T1000 (cell line): ENCODE measurements at regions not wholly inside any gene's neighbourhood (a gene's known extent, or its start where the extent isn't known, plus 50 kb on each side); places are given as distances from the start of the nearest gene placed in this dataset.

Experiments used
- DNase-seq: peaks from one replicate; lab custom pipeline; 2025; ENCODE audit warnings: mixed read lengths; lab: John Stamatoyannopoulos, UW

DNA sequence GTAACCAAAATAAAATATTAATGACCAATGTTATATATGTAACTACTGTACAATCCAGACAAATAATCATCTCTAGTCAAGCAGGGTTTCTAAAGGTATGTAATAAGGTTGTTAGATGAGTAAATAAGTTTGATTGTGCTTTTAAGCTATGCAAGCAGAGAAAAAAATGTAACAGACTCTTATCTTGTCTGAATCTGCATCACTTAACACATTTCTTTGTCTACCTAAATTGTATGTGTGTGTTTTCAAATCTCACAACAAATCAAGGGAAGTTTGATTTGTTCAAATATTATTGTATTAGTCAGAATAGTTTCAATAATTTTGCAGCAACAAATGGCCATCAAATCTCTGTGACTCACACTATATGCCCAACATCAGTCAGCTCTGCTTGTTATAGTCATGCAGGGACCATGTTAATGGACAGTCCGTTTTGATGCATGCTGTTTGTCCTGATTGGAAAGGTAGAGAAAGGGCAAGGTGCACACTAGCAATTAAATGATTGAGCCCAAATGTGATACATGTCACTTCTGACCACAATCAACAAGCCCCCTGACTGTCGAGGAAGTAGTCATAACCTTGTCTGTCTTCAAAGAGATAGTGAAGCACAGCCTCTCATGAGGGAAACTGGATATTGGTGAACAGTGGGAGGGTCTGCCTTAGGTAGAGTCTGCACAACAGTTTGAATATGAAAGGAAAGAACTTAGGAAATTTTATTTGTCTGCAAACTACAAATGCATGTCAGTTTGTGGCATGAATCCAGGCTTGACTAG lies 349.4 kb upstream of the SATB1 start:
- no peak for DNase-seq

GRCh38 chr3:18772699-18773305 lies 347.7 kb upstream of the SATB1 start:
- no peak for DNase-seq

- no peak for DNase-seq
Measured at GRCh38 chr3:18771931-18772330, 346.8 kb upstream of the SATB1 start.

DNA sequence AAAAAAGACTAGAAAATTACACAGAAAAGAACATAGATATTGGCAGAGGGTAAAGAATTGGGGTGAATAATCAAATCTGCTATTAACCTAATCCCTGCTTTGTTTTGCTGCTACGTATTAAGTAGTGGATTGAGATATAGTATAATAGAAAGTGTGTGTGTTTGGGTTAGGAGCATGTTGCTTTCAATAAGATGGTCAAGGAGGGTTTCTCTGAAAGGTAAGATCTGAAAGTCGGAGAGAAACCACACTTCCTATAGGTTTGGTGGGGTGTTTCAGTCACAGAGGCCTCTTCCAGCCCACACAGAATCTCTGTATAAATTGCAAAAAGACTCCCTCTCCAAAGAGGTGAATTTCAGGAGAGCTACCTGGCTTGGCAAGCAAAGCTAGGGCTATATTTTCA lies 345.7 kb upstream of the SATB1 start:
- DNase-seq: no peak

DNA sequence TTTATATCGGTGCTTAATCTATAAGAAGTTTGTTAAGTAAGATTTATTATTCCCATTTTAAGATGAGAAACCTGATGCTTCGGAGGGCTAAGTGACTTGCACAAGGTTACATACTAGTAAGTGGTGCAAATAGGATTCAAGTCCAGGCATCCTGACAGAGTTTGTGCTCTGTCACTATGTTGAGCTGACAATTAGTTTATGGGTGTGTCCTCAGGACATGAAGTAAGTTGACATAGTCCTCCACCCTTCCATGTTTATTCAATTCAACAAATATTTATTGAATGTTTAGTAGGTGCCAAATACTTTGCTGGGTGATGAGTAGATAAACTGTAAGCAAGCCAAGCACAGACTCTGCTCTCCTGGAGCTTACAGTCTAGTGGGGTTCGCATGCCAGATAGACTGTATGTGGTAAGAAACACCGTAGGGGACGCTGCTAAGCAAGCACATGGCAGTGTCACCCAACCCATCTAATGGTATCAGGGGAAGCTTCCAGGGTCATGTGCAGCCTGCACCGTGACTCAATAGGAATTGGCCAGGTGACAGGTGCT lies 342.7 kb upstream of the SATB1 start:
- no peak for DNase-seq

DNA sequence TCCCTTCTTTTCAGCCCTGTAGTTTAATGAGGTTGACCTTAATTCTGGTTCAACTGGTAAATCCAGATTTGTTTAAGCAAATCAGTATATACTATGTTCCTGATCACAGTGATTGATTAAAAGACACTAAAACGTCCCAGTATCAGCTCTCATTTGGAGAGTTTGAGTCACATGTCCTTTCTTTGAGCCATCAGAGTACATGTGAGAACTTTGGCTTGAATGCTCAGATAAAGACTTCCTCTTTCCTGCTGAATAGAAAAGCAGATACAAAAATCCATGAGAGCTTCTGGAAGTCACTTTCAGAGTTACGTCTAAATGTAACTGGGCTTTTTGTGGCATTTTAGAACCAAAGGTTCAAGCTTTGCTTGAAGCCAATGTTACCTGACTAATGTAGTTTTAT lies 341.8 kb upstream of the SATB1 start:
- no peak for DNase-seq

DNA sequence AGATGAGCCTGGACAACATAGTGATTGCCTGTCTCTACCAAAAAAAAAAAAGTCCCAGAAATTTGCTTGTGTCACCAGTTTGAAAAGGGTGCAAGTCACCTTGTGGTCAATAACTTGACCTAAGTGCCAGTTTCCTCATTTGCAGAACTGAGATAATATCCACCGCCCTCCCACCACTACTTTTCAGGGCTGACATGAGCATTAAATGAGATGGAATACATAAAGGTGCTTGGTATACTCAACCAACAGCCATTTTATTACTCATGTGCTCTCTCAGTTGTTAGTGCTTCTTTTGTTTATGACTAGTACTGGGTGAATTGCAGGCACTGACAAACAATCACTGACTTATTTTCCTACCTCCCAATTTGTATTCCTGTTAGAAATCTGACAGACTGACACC lies 340.5 kb upstream of the SATB1 start:
- no peak for DNase-seq

DNA sequence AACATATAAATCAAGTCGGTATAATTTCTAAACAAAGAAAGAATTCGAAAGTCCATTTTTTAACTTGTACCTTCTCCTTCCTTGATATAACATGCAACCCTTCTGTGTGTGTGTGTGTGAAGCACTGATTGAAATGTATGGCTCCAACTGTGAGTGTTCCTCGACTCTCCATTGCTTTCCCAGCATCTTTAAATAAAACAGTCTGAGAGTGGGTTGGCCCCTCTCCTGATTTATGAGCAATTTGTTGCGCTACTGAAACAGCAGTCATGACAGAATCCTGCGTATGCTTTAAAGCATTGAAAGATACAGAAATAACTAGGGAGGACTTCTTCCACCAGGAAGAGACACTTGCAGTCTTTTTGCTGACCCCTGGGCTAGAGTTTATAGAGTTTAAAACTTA lies 340.0 kb upstream of the SATB1 start:
- DNase-seq: no peak

GRCh38 chr3:18761530-18761929 lies 336.4 kb upstream of the SATB1 start:
- DNase-seq: no peak

DNA sequence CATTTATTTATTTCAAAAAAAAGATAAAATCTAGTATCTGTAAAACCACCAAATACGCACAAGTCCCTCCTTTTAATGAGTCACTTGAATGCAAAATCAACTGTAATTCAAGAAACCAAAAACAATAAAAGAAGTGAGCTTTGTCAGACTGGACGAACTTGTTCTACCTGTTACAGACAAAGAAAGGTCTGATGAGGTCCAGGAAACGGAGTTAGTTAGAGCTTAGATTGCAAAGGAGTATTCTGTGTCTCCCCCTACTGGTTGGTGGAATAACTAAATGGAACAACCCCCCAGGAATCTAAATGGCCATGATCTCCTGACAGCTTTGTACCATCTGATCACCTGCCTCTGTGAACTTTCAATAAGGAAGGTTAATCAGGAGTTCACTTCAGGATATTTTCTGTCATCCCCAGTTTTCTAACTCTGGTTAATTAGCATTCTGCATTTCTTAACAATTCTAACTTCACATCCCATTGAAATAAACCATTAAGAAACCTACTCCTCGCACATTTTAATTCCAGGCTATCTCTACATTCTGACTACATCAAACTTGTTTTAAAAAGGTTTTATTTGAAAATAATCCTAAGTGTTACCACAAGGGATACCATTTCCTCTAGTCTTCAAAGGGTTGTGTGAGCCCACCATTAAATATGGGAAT lies 333.0 kb upstream of the SATB1 start:
- DNase-seq: no peak

DNA sequence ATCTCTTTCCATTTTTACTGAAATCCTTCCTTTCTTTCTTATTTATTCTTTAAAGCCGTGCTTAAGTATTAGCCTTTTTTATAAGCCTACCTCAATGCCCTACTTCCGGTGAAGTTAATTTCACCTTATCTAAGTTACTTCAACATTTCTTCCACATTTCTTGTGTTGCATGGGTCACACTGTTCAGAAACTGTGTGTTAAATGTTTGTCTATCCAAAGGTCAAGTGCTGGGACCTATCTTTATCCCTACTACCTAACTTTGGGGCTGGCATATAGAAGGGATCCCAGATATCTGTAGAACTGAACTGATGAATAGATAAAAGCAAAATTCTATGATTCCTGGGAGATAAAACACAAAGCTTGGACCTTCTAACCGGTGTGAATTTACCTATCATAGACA lies 332.3 kb upstream of the SATB1 start:
- no peak for DNase-seq

- no peak for DNase-seq
Measured at GRCh38 chr3:18752273-18752934, 327.3 kb upstream of the SATB1 start.

GRCh38 chr3:18751514-18751913 lies 326.4 kb upstream of the SATB1 start:
- DNase-seq: no peak

DNA sequence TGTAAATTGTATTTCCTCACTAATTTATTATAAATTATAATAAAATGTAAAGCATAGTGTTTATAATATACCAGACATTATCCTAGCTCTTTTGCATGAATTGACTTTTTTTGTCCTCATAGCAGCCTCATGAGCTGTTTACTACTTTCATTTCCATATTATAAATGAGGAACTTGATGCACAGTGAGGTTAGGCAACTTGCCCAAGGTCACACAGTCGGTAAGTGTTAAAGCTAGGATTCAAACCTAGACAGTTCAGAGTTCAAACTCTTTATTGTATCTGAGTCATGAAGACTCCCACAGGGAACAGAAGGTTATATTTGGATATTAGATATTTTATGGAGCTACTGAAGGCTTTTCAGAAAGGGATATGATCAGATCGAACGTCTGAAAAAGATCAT lies 322.2 kb upstream of the SATB1 start:
- DNase-seq: no peak

- DNase-seq: no peak
Measured at GRCh38 chr3:18745472-18745871, 320.3 kb upstream of the SATB1 start.

DNA sequence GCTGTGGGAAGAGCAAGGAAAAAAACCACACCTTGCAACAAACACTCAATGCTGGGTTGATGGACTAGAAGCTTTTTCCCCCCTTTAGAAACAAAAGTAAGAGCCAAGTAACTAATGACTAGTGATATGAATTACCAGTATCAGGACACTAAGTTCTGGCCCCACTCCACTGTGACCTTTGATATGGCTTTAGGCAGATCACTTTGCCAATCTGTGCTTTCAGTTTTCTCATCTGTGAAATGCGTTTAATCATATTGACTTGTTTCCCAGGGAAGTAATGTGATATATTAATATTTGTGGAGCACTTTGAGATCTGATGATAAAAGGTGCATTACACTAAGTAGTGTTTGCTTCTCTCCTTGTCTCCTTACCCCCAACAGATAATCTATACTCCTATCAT lies 319.3 kb upstream of the SATB1 start:
- no peak for DNase-seq

DNA sequence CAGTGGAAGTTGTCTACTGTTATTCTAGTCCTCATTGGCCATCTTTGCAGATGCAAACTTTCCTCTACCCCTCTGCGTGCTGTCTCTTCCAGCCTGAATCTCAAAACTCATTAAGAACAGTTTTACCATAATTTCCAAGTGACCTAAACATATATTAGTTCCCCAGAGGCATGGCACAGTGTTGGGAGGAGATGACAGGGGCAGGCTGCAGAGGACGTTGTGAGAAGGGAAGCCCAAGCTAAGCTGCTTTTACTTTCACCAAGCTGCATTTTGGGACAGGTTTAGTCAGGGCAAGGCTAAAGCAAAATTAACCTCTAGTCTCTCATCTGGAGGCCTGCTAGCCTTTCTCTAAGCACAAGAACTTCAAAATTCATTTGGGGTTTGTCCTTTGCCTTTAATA lies 318.6 kb upstream of the SATB1 start:
- no peak for DNase-seq

DNA sequence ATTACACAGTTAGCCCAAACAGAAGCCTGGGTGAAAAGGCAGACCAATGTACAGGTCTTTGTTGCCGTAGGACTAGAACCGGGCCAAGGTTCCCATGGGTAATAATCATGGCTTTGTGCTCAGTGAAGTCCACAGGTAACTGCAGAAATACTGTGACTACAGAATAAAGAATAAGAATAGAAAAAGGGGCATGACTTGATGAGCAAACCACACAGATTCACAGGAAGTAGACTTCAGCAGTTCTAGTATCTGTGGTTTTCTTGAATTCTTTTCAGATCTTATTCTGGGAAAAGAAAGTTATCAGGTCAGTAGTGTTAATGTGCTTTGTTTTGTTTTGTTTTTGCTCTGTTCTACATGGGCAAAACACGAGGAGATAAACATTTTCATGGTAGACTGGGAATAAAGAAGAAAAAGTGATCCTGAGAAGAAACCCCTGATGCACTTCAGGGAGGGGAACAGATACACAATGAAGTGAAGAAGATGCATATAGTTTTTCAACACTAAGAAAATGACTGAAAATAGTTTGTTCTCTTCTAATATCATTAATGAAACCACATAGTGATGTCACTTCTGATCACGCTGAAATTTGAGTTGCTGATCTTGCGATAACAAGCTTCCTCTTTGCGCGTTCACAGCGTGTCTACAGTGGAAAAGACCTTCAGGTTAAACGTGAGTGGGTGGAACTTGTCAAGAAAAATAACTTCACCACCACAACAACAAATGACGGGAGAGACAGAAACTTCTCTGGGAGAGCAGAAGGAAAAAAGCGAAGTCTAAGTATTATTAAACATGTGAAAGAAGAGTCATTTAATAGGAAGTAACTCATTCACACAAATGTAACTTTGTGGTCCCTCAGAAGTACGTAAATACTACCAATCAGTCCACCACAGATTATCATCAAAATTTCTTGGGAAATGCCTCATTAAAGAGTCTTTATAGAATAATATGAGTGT lies 315.8 kb upstream of the SATB1 start:
- no peak for DNase-seq

- no peak for DNase-seq
Measured at GRCh38 chr3:18739099-18739433, 313.9 kb upstream of the SATB1 start.

- DNase-seq: no peak
Measured at GRCh38 chr3:18738393-18739098, 313.4 kb upstream of the SATB1 start.

DNA sequence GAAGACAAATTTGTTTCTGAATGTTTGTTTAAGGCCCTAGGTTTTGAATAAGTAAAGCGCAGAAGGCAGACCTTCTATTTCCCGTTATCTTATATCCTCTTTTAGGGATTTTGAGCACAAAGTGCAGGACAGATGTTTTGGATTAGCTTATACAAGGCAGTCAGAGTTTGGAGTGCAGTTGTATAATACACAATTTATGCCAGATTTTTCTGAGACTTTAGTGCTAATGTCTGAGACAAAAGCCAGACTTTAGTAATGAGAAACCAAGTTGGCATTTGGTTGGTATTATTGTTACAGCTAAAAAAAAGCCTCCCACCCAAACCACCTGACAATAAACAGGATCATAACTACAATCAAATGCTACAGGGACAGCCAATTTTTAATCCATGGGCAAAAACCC lies 309.9 kb upstream of the SATB1 start:
- DNase-seq: no peak
